ENCODE measurements at regions not wholly inside any gene's neighbourhood (a gene's known extent, or its start where the extent isn't known, plus 50 kb on each side); places are given as distances from the start of the nearest gene placed in this dataset.

GRCh38 chr6:56370127-56370540, 122.8 kb upstream of the COL21A1 start (continued):
- TF ChIP-seq SNAPC4 (CRISPR knock-in tag; IDR thresholded peaks at IDR 0.05), result no peak
- TF ChIP-seq ZNF282 (IDR thresholded peaks at IDR 0.05; ENCODE audit: partially characterized antibody), result no peak
- TF ChIP-seq FOXO1 (CRISPR knock-in tag; IDR thresholded peaks at IDR 0.05), result peak; percentile 35; the same call in 1 of the 2 replicates
- no peak for TF ChIP-seq ZC3H13 (CRISPR knock-in tag; IDR thresholded peaks at IDR 0.05)
- TF ChIP-seq SAP130 (CRISPR knock-in tag; IDR thresholded peaks at IDR 0.05; ENCODE audit: low read depth), result 0 out of 2 replicates have a peak, but pooled peaks have one; percentile 53
- TF ChIP-seq ADNP (CRISPR knock-in tag; IDR thresholded peaks at IDR 0.05), result no peak
- no peak for TF ChIP-seq NR3C1 (CRISPR knock-in tag; IDR thresholded peaks at IDR 0.05)
- TF ChIP-seq PAXIP1 (CRISPR knock-in tag; conservative IDR thresholded peaks at IDR 0.05), result no peak
- peak; percentile 8; the same call in 1 of the 2 replicates for TF ChIP-seq MAFF (IDR thresholded peaks at IDR 0.05; ENCODE audit: low read depth, low read length)
- no peak for TF ChIP-seq ZNF724P (CRISPR knock-in tag; IDR thresholded peaks at IDR 0.05; ENCODE audit: borderline replicate concordance)
- TF ChIP-seq KLF16 (CRISPR knock-in tag; IDR thresholded peaks at IDR 0.05), result peak in 1 of 2 experiments; percentile 31; a peak in 1 of 4 replicates
- peak; percentile 55; the same call in 1 of the 2 replicates for TF ChIP-seq ZNF580 (CRISPR knock-in tag; IDR thresholded peaks at IDR 0.05; ENCODE audit: borderline replicate concordance, low read depth)
- no peak for TF ChIP-seq PCBP2 (optimal IDR thresholded peaks at IDR 0.05; ENCODE audit: low read depth, low read length, poor library complexity, severe bottlenecking)
- TF ChIP-seq ZNF333 (CRISPR knock-in tag; IDR thresholded peaks at IDR 0.05; ENCODE audit: borderline replicate concordance), result no peak
- TF ChIP-seq PITX1 (CRISPR knock-in tag; IDR thresholded peaks at IDR 0.05), result no peak
- TF ChIP-seq PRDM15 (CRISPR knock-in tag; IDR thresholded peaks at IDR 0.05), result no peak
- peak; percentile 98 for TF ChIP-seq RAD21 (CRISPR knock-in tag; IDR thresholded peaks at IDR 0.05)
- no peak for TF ChIP-seq KDM5B (CRISPR knock-in tag; IDR thresholded peaks at IDR 0.05; ENCODE audit: borderline replicate concordance)

Measured in HepG2 (cell line).